Kidney epithelial cell (primary cell): ENCODE measurements at regions not wholly inside any gene's neighbourhood (a gene's known extent, or its start where the extent isn't known, plus 50 kb on each side); places are given as distances from the start of the nearest gene placed in this dataset.

Source experiments
- DNase-seq: peaks from one replicate; pipeline ENCODE4 v3.0.0-alpha.2; 2010; ENCODE audit warnings: low read depth
- H3K27me3 ChIP-seq: 2 replicates; pipeline ENCODE4 v1.6.0; 2011; ENCODE audit warnings: low read length; ENCODE audit not compliant: control insufficient read depth, insufficient read depth
- H3K36me3 ChIP-seq: 2 replicates; pipeline ENCODE4 v1.5.1; 2011; ENCODE audit warnings: low read length; ENCODE audit not compliant: control insufficient read depth, insufficient read depth
- H3K4me3 ChIP-seq: 2 replicates; pipeline ENCODE4 v1.5.1; 2011; ENCODE audit warnings: low read depth, mild to moderate bottlenecking, control low read depth, low read length
- CTCF ChIP-seq: IDR thresholded peaks from 2 replicates; pipeline ENCODE4 v1.5.1; 2011; ENCODE audit warnings: mild to moderate bottlenecking, moderate library complexity, low read length, control low read depth, inconsistent platforms; ENCODE audit not compliant: insufficient read depth, poor library complexity, severe bottlenecking

- Histone ChIP-seq H3K4me3 (no peak overlapping the region), H3K27me3 (no peaks in the 10 kb centered on the region), H3K36me3 (no peaks in the 10 kb centered on the region)
- DNase-seq, result no peak
- no peak for TF ChIP-seq CTCF
Measured at GRCh38 chr6:25058441-25058840, 122.7 kb upstream of the RIPOR2 start.

- no peak for DNase-seq
- Histone ChIP-seq H3K36me3 (no peaks in the 10 kb centered on the region), H3K27me3 (no peaks in the 10 kb centered on the region), H3K4me3 (no peak overlapping the region)
- no peak for TF ChIP-seq CTCF
Measured at GRCh38 chr6:25058941-25059340, 123.2 kb upstream of the RIPOR2 start.

GRCh38 chr6:25060522-25060921 is 124.8 kb upstream of the RIPOR2 start:
- DNase-seq, result no peak
- no peak for TF ChIP-seq CTCF
- H3K36me3 ChIP-seq, result no peaks in the 10 kb centered on the region
- no peaks in the 10 kb centered on the region for H3K27me3 ChIP-seq
- no peak overlapping the region for H3K4me3 ChIP-seq

GRCh38 chr6:25061289-25061936 is 125.7 kb upstream of the RIPOR2 start:
- no peaks in the 10 kb centered on the region for H3K36me3 ChIP-seq
- no peaks in the 10 kb centered on the region for H3K27me3 ChIP-seq
- TF ChIP-seq CTCF, result no peak
- no peak for DNase-seq
- no peak overlapping the region for H3K4me3 ChIP-seq

- DNase-seq, result no peak
- H3K27me3 ChIP-seq, result no peaks in the 10 kb centered on the region
- H3K4me3 ChIP-seq, result no peak overlapping the region
- TF ChIP-seq CTCF, result no peak
- H3K36me3 ChIP-seq, result no peaks in the 10 kb centered on the region
Measured at GRCh38 chr6:25062070-25062811, 126.5 kb upstream of the RIPOR2 start.

GRCh38 chr6:25064006-25064405 is 128.2 kb upstream of the RIPOR2 start:
- Histone ChIP-seq H3K4me3 (no peak overlapping the region), H3K36me3 (no peaks in the 10 kb centered on the region), H3K27me3 (no peaks in the 10 kb centered on the region)
- no peak for DNase-seq
- TF ChIP-seq CTCF, result no peak
